NCI-H2081 (cell line): ENCODE measurements at regions not wholly inside any gene's neighbourhood (a gene's known extent, or its start where the extent isn't known, plus 50 kb on each side); places are given as distances from the start of the nearest gene placed in this dataset.
"Not testable (repeated sequence)": the region's sequence is repeated elsewhere in the genome, so short reads cannot be mapped to it uniquely, and the experiment has no call there.

Source experiments
- DNase-seq, 2 experiments: peaks; one replicate each; lab custom pipeline; 2025; lab: John Stamatoyannopoulos, UW

DNA sequence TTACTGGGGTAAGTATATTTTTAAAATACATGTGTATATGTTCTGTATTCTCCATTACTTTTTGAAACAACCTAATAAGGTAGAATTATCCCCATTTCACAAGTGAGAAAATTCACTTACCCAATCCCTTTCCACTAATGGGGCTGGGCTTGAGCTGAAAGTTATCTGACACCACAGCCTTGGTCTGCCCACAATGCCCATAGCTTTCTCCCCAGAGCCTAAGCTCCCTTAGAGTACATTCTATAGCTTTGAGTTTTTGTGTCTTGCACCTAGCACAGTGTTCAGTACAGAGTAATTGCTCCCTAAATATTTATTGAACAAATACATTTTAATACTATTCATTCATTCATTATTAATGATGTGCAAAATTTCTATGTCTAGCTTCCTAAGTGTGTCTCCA, 152.7 kb upstream of the RUNX1 start:
- DNase-seq: no peak

DNA sequence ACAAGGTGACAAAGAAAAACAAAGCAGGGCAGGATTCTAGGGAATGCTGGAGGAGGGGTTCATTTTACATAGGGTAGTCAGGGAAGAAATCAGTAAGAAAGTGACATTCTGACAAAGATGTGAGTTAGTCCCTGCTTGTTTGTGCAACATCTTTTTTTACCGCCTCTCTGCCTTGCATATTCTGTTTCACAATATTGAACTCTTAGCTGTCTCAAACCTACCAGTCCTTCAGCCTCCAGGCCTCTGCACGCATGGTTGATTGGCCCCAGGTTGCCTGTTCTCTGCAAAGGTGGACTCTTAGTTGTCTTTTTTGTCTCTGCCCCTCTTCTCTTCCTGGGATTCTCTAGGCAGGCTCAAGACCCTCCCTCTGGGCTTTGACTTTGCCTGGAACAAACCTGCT, 152.2 kb upstream of the RUNX1 start:
- DNase-seq: no peak

DNA sequence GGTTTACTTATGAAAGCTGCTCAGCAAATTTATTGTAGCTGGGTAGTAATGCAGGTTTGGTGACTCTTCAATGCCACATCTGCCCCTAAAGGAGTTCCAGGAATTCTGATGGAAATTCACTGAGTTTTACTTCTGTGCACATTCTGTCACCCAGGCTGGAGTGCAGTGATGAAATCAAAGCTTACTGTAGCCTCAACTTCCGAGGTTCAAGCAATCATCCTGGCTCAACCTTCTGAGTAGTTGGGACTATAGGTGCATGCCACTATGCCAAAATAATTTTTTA, 150.6 kb upstream of the RUNX1 start:
- DNase-seq: no peak

DNA sequence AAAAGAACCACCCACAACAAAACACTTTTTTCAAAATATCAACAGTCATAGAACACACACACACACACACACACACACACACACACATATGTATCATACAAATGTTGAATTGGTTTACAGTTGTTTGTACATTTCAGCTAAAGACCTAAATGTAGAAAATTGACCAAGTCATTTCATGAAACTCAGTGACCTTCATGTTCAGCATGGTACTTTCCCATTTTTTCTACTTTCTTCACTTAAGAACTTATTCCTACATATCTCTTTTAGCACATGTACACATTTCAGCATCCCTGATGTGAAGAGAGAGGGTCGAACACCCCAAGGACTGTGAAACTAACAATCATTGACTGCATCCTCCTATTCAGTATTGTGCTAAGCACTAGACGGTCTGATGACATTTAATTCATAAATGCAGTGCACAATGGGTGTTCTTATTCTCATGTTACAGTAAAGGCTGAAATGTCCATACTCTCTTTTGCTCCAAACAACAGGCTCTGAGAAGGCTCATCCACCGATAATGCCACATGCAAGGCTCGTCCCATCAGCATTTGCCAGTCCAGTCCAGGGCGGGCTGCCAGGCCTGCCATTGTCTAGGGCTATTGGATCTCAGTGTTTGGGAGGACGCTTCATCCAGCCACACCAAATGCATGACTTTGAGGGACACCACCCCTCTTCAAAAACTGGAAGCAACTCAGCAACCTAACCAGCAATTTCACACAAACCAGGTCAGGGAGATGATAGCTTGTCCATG, 150.1 kb upstream of the RUNX1 start:
- no peak for DNase-seq

DNA sequence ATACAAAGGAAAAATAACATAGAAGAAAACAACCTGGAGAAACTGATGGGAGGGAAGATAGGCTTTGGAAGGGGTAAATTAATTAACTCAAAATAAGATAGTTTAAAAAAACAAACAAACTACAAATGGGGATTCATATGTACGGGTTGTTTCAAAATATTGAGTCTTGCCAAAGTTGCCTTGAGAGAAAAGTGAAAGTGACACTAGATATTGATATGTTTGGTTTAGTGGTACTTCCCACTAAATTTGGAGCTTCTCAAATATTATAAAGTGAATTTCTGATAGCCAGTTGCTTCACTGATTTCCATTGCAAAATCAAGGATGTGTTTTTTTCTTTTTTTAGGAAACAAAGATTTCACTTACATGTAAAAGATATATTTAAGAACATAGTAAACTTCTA, 149.5 kb upstream of the RUNX1 start:
- DNase-seq: no peak

DNA sequence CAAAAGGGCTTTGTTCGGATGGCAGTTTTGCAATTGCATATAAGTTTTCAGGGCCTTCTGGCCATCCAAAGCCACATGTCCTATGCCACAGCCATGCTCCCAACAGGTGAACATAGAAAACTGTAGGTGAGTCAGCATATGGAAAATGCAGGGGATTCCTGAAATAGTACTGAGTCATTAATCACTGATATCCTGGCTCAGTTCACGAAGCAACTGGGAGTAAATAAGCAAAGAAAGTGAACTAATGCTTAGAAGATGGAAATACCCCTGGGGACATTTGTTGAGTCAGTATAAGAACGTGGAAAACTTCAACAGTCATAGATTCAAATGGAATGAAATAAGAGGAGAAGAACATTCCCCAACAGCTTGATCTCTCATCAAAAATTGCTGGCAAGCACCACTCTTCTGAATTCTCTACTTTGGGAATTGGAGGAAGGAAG, 148.9 kb upstream of the RUNX1 start:
- no peak for DNase-seq

DNA sequence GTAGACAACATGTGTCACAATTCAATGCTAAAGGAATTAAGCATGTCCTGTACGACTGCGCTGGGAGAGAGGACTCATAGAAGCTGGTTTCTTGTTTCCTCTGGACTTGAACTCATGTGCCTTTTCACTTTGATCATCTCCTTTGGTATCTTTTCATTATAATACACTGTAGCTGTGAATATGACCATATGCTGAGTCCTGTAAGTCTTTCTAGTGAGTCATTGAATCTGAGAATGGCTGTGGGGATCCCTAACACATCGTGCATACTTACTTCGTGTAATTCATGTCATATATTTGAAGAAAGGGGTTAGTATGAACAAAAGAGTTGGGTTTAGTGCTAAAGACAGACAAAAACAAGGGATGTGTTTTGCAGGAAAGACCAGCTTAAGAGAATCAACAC, 148.1 kb upstream of the RUNX1 start:
- DNase-seq: no peak

DNA sequence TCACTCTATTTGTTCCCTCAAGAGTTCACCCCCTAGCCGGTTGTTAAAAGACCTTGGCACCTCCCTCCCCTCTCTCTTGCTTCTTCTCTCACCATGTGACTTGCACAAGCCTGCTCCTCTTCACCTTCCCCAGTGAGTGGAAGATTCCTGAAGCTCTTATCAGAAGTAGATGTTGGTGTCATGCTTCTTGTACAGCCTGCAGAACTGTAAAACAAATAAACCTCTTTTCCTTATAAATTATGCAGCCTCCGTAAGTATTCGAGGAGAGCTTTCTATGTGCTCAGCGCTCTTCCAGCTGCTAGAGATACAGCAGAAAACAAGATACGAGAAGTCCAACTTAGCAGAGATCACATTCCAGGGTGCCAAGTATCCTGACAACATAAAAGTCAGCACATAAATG, 147.0 kb upstream of the RUNX1 start:
- DNase-seq: no peak

DNA sequence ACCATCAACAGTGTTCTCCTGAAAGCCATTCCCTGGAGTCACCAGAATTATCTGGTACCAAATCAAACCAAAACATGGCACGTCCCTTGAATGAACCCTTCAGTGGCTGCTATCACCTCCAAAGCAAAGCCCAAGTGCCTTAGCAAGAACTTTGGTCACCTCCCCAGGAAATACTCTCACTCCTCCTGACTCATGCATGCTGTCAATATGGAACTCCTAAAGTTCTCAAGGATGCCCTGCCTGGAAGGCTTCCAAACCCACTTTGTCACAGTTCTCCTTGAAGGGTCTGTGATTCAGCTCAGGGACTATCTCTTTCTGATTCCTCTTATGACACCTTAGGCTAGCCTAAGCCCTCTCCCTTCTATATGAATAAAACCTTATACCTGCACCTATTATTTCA, 146.1 kb upstream of the RUNX1 start:
- no peak for DNase-seq

DNA sequence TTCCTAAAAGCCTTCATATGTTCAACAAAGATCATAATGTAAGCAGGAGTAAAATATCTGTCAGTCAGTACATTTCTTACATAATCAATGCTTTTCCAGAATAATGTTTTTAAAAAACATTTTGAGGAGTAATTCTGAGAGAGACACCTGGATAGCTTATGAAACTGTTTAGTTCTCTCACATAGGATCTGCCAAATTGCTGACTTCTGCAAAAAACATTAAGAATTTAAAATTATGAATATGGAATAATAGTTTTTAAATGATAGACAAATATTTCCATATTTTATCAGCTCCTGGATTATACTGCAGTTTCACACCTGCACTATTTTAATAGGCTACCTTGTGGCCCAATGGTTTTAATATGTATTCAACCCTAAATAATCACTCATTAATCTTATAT, 142.7 kb upstream of the RUNX1 start:
- DNase-seq: no peak

DNA sequence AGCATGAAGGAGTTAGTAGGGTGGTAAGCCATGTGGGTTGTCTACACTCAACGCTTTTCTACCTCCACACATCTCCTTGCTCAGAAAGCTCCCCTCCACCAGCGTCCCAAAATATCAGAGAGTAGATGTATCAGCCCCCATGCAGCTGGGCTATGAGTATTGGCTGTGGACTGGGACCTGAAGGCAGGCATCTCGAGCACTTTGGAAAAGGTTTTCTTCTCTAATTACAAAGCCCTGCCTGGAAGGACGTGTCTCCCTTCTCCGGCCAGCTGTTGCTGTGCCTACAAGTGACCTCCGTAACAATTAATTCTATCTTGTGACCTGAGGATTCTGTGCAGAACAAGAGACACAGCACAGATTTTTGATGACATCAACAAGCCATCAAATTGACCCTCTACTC, 142.0 kb upstream of the RUNX1 start:
- no peak for DNase-seq

DNA sequence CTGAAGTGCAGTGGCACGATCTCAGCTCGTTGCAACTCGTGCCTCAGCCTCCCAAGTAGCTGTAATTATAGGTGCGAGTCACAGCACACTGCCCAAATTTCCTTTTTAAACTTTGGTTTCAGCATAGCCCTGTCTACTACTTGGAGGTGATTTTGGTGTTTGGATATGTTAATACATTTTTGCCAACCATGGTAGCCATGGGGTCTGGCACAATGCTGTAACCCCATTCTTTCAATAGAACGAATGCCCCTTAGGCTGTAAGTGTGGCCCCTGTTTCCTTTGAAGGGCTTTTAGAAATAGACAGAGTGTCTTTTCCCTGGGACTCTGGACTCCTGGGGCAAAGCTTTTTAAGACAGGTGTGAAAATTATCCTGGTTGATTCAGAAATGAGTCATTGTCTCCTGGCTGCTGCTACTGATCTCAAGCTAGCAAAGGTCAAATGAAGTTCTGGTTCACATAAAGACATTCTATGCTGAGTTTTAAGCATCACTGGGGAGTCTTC, 141.1 kb upstream of the RUNX1 start:
- no peak for DNase-seq

DNA sequence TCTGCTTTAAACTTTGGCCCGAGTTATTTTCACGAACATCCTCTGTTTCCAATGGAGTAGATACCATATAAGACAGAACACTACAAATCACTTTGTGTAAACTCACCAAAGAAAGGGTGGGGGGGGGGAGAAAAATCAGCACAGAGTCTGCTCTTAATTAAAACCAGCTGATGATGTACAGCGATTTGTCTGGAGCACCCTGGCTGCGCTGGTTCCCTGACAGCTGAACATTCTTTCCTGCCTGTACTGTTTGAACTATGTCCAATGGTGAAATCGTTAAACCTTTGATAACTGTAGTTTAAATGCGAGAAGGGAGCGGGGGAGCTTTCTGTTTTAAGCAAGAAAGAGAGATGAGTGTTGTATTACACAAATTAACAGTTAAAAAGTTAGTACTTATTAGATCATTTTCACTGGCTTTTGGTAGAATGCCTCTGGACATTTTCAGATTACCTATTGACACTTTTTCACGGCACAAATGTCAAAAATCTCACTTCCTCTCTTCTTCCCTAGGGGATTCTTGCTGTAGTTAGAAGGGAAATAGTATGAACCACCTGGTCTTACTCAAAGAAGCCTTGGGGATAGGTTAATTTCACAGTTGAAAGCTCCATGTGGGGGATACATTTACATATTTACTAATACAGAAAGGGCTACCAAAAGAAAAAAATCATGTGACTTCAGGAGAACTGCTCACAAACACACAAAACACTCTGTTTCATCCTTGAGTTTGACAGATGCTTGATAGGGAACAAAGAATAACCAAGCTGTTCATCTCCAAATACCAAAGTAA, 140.2 kb upstream of the RUNX1 start:
- no peak for DNase-seq

DNA sequence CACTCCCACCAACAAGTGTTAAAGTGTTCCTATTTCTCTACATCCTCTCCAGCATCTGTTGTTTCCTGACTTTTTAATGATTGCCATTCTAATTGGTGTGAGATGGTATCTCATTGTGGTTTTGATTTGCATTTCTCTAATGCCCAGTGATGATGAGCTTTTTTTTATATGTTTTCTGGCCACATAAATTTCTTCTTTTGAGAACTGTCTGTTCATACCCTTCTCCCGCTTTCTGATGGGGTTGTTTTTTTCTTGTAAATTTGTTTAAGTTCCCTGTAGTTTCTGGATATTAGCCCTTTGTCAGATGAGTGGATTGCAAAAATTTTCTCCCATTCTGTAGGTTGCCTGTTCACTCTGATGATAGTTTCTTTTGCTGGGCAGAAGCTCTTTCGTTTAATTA, 134.3 kb upstream of the RUNX1 start:
- DNase-seq: not testable (repeated sequence)

DNA sequence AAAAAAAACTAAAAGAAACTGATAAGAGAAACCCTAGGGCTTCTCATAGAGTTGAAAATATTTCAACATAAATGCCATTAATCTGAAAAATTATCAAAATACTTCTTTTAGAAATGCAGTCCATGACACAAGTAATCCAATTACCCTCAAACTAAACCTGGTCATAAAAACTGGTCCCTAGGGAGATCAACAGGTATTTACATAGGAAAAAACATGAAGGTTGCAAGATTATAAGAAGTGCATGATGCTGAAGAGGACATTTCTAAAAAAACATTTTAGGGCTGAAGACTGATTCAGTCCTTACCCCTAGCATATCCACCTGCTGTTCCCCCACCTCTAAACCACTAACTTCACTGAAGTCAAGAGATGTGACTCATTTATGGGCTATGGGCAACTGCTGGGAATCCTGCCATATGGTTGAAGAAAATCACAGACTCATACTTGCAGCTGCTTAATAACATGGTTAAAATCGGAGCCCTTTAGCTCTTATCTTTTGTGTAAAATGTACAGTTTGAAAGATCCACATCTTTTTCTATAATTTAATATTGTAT, 131.0 kb upstream of the RUNX1 start:
- DNase-seq: no peak

DNA sequence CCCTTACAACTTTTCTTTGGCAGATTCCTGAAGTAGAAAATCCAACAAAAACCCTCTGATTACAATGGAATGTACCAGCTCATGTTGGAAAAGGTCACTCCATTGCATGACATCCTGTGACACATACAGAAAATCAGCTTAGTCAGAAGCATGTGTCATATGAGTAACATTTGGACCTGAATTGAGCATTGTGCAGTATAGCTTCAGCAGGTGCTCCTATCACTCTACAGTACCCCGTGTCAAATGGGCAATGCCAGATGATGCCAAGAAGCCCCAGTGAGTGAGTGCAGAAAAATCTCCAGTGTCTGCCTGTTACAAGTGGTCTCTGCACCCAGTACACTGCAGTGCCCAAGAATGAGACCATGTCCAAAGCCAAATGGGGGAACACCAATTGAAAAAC, 129.7 kb upstream of the RUNX1 start:
- DNase-seq: no peak

DNA sequence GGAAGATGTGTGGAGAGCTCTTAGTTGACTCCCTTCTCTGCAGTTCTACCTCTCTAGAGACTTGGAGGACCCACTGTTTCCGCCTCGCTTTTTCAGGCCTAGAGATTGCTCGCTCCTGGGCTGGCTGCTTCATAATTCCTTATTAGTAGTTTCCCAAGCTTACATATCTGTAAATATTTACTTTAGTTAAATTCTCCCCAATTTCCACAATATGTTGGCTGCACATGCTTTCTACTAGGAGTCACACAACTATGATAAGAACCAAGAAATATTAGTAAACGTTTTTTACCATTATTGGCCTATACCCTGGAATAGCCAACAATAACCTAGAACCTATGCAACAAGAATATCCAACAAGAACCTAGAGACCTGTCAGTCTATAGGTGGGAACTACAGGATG, 129.0 kb upstream of the RUNX1 start:
- no peak for DNase-seq

DNA sequence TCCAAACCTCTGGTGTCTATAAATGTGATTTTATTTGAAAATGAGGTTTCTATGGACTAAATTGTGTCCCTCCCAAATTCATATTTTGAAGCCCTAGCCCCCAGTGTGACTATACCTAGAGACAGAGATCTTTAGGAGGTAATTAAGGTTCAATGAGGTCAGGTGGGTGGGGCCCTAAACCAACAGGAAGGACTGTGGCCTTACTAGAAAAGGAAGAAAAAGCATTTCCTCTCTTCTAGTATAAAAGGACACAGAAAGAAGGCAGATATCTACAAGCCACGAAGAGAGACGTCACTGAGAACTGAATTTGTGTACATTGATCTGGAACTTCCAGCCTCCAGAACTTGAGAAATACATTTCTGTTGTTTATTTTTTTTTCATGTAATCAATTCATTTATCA, 123.1 kb upstream of the RUNX1 start:
- DNase-seq: no peak

DNA sequence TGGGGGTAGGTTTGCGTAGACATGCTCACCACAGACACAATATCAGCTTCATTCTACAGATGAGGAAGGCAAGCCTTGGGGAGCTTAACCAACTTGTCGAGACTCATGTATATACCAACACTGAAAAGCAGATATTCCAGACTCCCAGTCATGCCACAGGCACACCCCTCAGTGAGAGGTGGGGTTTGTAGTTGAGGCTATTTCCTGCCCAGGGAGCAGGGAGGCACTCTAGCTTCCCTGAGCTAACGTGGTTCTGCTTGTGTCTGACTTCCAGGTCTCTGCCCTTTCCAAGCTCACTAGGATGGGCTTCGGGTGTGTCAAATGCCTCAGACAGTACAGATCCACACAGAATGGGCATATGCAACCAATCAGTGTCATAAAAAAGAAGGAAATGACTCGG, 122.3 kb upstream of the RUNX1 start:
- DNase-seq: no peak

DNA sequence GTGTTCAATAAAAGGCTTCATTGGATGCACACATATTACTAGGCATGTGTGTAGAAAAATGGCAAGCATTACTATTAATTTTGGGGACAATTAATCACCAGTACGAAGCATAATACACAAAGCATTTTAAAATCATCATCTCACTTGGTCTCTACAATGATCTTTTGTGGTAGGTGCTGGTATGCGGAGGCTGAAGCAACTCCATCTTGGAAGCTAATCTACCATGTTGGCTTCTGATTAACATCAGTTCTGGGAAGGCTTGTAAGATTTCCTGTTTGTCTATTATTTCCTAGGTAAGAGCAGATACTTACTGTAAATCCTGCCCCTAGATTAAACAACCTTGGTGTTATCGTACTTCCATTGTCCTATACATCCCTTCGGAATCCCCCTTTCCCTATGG, 121.7 kb upstream of the RUNX1 start:
- DNase-seq: no peak

DNA sequence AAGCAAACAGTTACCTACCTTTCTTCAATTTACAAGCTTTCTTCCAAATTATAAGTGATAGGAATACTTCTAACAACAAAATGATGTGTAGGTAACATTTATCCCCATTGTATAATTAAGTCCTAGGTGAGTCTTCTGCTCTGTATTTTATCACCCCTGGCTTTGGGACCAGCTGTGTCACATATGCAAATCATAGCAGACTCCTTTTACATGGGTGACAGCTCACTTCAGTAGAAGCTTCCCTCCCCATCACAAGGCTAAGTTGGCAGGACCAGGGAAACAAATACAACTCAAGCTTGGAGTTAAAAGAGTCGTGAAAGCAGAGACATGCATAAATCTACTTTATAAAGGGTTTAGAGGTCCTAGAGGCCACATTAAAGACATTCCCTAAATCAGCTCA, 121.1 kb upstream of the RUNX1 start:
- DNase-seq: no peak

DNA sequence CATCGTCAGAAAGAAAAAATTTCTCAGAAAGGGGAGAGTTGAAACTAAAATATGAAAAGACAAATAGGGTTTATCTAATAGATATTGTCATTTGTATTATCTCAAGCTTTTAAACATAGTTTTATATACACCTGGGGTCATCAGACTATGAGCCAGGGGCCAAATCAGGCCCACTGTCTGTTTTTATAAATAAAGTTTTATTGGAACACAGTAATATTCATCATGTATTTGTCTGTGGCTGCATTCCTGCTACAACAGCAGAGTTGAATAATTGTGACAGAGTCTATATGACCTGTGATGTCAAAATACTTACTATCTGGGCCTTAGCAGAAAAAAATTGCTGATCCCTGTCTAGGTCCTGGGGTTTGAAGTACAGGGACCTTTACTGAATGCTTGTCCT, 120.5 kb upstream of the RUNX1 start:
- DNase-seq: no peak

DNA sequence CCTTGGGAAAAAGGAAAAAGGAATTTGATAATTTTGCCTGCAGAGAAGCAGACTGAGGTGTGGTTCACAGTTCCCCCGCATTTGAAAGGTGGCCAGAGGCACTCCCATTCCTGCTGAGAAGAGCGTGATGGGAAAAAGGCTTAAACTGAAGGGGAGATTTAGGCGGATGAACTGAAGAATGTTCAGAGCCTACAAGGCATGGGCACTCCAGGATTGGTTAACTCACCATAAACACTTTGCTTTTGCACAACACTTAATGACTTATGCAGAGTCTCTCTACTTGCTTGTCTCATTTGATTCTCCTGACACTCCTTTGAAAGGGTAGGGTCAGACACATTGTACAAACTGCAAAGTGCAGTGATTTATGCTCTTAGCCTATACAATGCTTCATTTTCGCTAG, 119.6 kb upstream of the RUNX1 start:
- DNase-seq: no peak
